Endothelial cell of umbilical vein (primary cell): ENCODE measurements at regions not wholly inside any gene's neighbourhood (a gene's known extent, or its start where the extent isn't known, plus 50 kb on each side); places are given as distances from the start of the nearest gene placed in this dataset. TPM values are rescaled to one million over a fixed set of nuclear protein-coding genes. Genes with fewer than 3 reads are reported as not detected.

Source experiments
- BruUV-seq: library from RNA; stranded (reverse); fragments of 400-500 nt; replicated peaks from 2 replicates; lab custom pipeline; 2021; lab: Mats Ljungman, UMichigan
- CTCF ChIA-PET: fragments of 300-600, 350-600 bp; sonication (Branson Sonifier 250); formaldehyde crosslinking; loops from one replicate; lab custom pipeline; 2021; ENCODE audit warnings: antibody characterized with exemption, inconsistent platforms; lab: Charles Lee
- POLR2A ChIA-PET: fragments of 300-600, 350-600 bp; sonication (Branson Sonifier 250); formaldehyde crosslinking; loops from one replicate; lab custom pipeline; 2021; ENCODE audit warnings: antibody characterized with exemption, inconsistent platforms; lab: Charles Lee
- DNase-seq: peaks from one replicate; pipeline ENCODE4 v3.0.0-alpha.2; 2011; ENCODE audit warnings: low read depth, low spot score
- FAIRE-seq: peaks from 2 replicates; lab custom pipeline; 2011; peaks lifted over from hg19 to GRCh38; lab: Jason Lieb, UNC
- H2AFZ ChIP-seq: 2 replicates; pipeline ENCODE4 v1.6.0; 2012; ENCODE audit warnings: low read depth, low read length, control low read depth, inconsistent platforms
- H3K27ac ChIP-seq: 2 replicates; pipeline ENCODE4 v1.5.1; 2011; ENCODE audit warnings: low read depth, mild to moderate bottlenecking, control low read depth, low read length, moderate library complexity; ENCODE audit not compliant: insufficient read depth
- H3K27me3 ChIP-seq, 2 experiments: 2 replicates each; pipeline versions ENCODE4 v1.6.0 to v1.6.1; 2011; ENCODE audit warnings: low read length in 2 of 2, mixed read lengths in 1 of 2; ENCODE audit not compliant: control insufficient read depth in 2 of 2, insufficient read depth in 2 of 2
- H3K36me3 ChIP-seq, 2 experiments: 2 replicates in 1 of 2; 3 replicates in 1 of 2; pipeline ENCODE4 v1.5.1; 2011; ENCODE audit warnings: low read length in 2 of 2, mild to moderate bottlenecking in 1 of 2, moderate library complexity in 1 of 2; ENCODE audit not compliant: control insufficient read depth in 2 of 2, insufficient read depth in 2 of 2; ENCODE audit errors: extremely low read depth in 1 of 2
- H3K4me1 ChIP-seq: 3 replicates; pipeline ENCODE4 v1.5.1; 2011; ENCODE audit warnings: mild to moderate bottlenecking, low read length; ENCODE audit not compliant: control insufficient read depth, insufficient read depth; ENCODE audit errors: extremely low read depth
- H3K4me2 ChIP-seq: 2 replicates; pipeline ENCODE4 v1.6.1; 2011; ENCODE audit warnings: low read length, control low read depth, mixed read lengths; ENCODE audit not compliant: insufficient read depth
- H3K4me3 ChIP-seq, 3 experiments: fragments of 200-600 bp in 1 of 3; sonication (generic), shearing (Covaris generic) in 1 of 3; replicated peaks in 1 of 3; 2 replicates each; pipeline ENCODE4 v1.5.1; 2011 to 2016; ENCODE audit warnings: control low read depth in 3 of 3, low read length in 3 of 3, mild to moderate bottlenecking in 2 of 3, inconsistent platforms in 1 of 3, low read depth in 1 of 3, moderate library complexity in 1 of 3; ENCODE audit not compliant: insufficient read depth in 1 of 3
- H3K79me2 ChIP-seq: 2 replicates; pipeline ENCODE4 v1.6.0; 2012; ENCODE audit warnings: low read length, inconsistent platforms; ENCODE audit not compliant: control insufficient read depth, insufficient read depth
- H3K9ac ChIP-seq: replicated peaks from 2 replicates; pipeline ENCODE3; 2011; ENCODE audit warnings: low read length, control low read depth; ENCODE audit not compliant: insufficient read depth; ENCODE audit errors: extremely low read depth
- H3K9me1 ChIP-seq: replicated peaks from 3 replicates; pipeline ENCODE4 v1.6.0; 2011; ENCODE audit warnings: mild to moderate bottlenecking, low read length; ENCODE audit not compliant: control insufficient read depth, insufficient read depth; ENCODE audit errors: extremely low read depth
- H3K9me3 ChIP-seq: replicated peaks from 2 replicates; pipeline ENCODE4 v1.5.1; 2012; ENCODE audit warnings: low read length, inconsistent platforms; ENCODE audit not compliant: control insufficient read depth, insufficient read depth
- H4K20me1 ChIP-seq: replicated peaks from 2 replicates; pipeline ENCODE3; 2011; ENCODE audit warnings: mild to moderate bottlenecking, low read length; ENCODE audit not compliant: control insufficient read depth, insufficient read depth; ENCODE audit errors: extremely low read depth
- CTCF ChIP-seq, 2 donors: IDR thresholded peaks; 1 replicate in 1 of 2; 2 replicates in 1 of 2; pipeline ENCODE4 v1.5.1; 2011; ENCODE audit warnings: low read length in 2 of 2, mild to moderate bottlenecking in 2 of 2, moderate library complexity in 2 of 2, control low read depth in 1 of 2, inconsistent platforms in 1 of 2, low read depth in 1 of 2; ENCODE audit not compliant: insufficient read depth in 1 of 2; ENCODE audit errors: extremely low read depth in 1 of 2
- EZH2 ChIP-seq: IDR thresholded peaks from 2 replicates; pipeline ENCODE4 v1.6.1; 2012; ENCODE audit warnings: borderline replicate concordance, low read depth, mild to moderate bottlenecking, moderate library complexity, low read length, inconsistent platforms; ENCODE audit not compliant: severe bottlenecking
- FOS ChIP-seq: IDR thresholded peaks from 2 replicates; pipeline ENCODE4 v1.6.1; 2011; ENCODE audit warnings: mild to moderate bottlenecking, low read length, moderate library complexity, borderline replicate concordance; ENCODE audit not compliant: insufficient read depth
- GATA2 ChIP-seq: IDR thresholded peaks from 2 replicates; pipeline ENCODE4 v1.7.0; 2011; ENCODE audit warnings: low read depth, mild to moderate bottlenecking, moderate library complexity, mixed read lengths, low read length; ENCODE audit not compliant: insufficient read length, insufficient read depth
- JUN ChIP-seq: IDR thresholded peaks from 2 replicates; pipeline ENCODE4 v1.6.1; 2011; ENCODE audit warnings: borderline replicate concordance, low read depth; ENCODE audit not compliant: insufficient read length, insufficient read depth
- MAX ChIP-seq: IDR thresholded peaks from 2 replicates; pipeline ENCODE4 v1.6.1; 2011; ENCODE audit not compliant: insufficient read depth, insufficient read length
- MYC ChIP-seq: IDR thresholded peaks from one replicate; pipeline ENCODE4 v1.6.1; 2011; ENCODE audit warnings: mild to moderate bottlenecking, low read depth, low read length
- POLR2A ChIP-seq: IDR thresholded peaks from 2 replicates; pipeline ENCODE4 v1.6.1; 2012; ENCODE audit warnings: low read depth, mild to moderate bottlenecking, control low read depth, low read length
- POLR2AphosphoS5 ChIP-seq: IDR thresholded peaks from 2 replicates; pipeline ENCODE4 v1.6.1; 2012; ENCODE audit warnings: low read depth, mild to moderate bottlenecking, control low read depth, low read length, moderate library complexity; ENCODE audit not compliant: insufficient read depth
- dilution Hi-C: fragments of 300-500 bp; cut with MboI; formaldehyde crosslinking; loops from one replicate; pipeline ENCODE4 v1.15.0; 2019; ENCODE audit warnings: low sequenced_read_pairs; ENCODE audit not compliant: extremely low pct_ligation_motif_present
- intact Hi-C: fragments of 100-400 bp; cut with micrococcal nuclease; formaldehyde crosslinking; loops from one replicate; pipeline ENCODE4 v1.10.0; 2022
- small RNA-seq: library from RNA; depleted of rRNA; stranded (forward); fragments of <200 nt; gene quantifications from one replicate; pipeline ENCODE3, GENCODE V24; 2012; ENCODE audit warnings: low replicate concordance, low read depth; ENCODE audit not compliant: insufficient read depth, insufficient read length

DNA sequence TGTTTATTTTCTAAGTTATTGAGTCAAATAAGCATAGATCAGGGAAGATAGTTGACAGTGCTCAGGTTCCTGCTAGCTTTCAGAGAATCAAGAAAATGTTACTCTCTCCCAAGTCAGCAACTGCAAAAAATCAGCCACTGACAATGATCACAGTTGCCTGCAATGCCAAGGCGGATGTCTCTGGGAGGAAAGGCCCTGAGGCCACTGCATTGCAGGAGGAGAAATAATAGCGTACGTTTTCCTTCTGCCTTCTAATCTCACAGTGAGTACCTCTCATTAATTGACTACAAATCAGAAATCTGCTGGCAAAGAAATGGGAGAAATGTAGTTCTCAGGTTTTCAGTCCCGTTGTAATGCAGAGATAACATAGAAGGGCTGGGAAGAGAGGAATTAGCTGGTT lies 54.0 kb upstream of the SPON1 start:
- intact Hi-C loops, result no loop called here
- Histone ChIP-seq H3K27me3 (peaks cover 0 to 6% of the 10 kb centered on the region in 2 experiments), H3K36me3 (no peaks in the 10 kb centered on the region), H2AFZ (no peak overlapping the region), H3K9me1 (no peaks in the 10 kb centered on the region), H3K4me1 (no peaks in the 10 kb centered on the region), H3K4me3 (no peak overlapping the region), H3K4me2 (no peak overlapping the region), H3K9ac (no peak overlapping the region), H3K9me3 (no peaks in the 10 kb centered on the region), H3K79me2 (no peaks in the 10 kb centered on the region), H3K27ac (no peak overlapping the region), H4K20me1 (no peaks in the 10 kb centered on the region)
- ChIA-PET CTCF (no interaction called here), POLR2A (no interaction called here)
- dilution Hi-C loops, result no loop called here
- no peak for FAIRE-seq
- BruUV-seq, result no TSS peak
- DNase-seq, result no peak
- TF ChIP-seq GATA2, result no peak
- no peak for TF ChIP-seq MAX
- TF ChIP-seq POLR2AphosphoS5, result no peak
- no peak for TF ChIP-seq EZH2
- no peak for TF ChIP-seq CTCF (IDR thresholded peaks at IDR 0.05; ENCODE audit: extremely low read depth in 1 of 2, insufficient read depth in 1 of 2, low read depth in 1 of 2, low read length in 2 of 2)
- TF ChIP-seq JUN, result no peak
- TF ChIP-seq POLR2A, result no peak
- no peak for TF ChIP-seq FOS
- no peak for TF ChIP-seq MYC

Small RNAs in the stretch of these regions (small RNA-seq; reads per million reads assigned to genes)
- gene RNA5SP331, result not detected
